A549 (cell line): ENCODE measurements at regions not wholly inside any gene's neighbourhood (a gene's known extent, or its start where the extent isn't known, plus 50 kb on each side); places are given as distances from the start of the nearest gene placed in this dataset.

Source experiments
- CBX2 ChIP-seq: fragments of 200-600 bp; sonication (generic); IDR thresholded peaks from 2 replicates; pipeline ENCODE4 v1.6.1; 2016; ENCODE audit warnings: low read depth, mild to moderate bottlenecking, borderline replicate concordance
- HOXA7 ChIP-seq: fragments of 250-450 bp; sonication (Bioruptor Pico); IDR thresholded peaks from 2 replicates; pipeline ENCODE4 v1.5.0; 2020; ENCODE audit warnings: mild to moderate bottlenecking, moderate library complexity
- JUN ChIP-seq, 2 experiments: fragments of >200 bp; sonication (Bioruptor Twin); formaldehyde crosslinking; IDR thresholded peaks; 2 replicates in 1 of 2; 3 replicates in 1 of 2; pipeline ENCODE4 v1.6.1; 2016 to 2017
- MYC ChIP-seq: IDR thresholded peaks from 2 replicates; pipeline ENCODE4 v1.6.1; 2012; ENCODE audit warnings: mild to moderate bottlenecking, inconsistent platforms, low read length, improper control_type of control experiment, borderline replicate concordance
- POLR2A ChIP-seq: IDR thresholded peaks from 2 replicates; pipeline ENCODE4 v1.6.1; 2012; ENCODE audit warnings: mild to moderate bottlenecking, low read length
- RCOR1 ChIP-seq: fragments of 150-350 bp; IDR thresholded peaks from 2 replicates; pipeline ENCODE4 v1.6.1; 2014; ENCODE audit warnings: antibody characterized with exemption, low read length, low read depth
- RFX5 ChIP-seq: fragments of 450-650 bp; IDR thresholded peaks from 2 replicates; pipeline ENCODE4 v1.7.1; 2014; ENCODE audit warnings: antibody characterized with exemption, mild to moderate bottlenecking, moderate library complexity
- RNF2 ChIP-seq: fragments of 200-600 bp; sonication (generic); IDR thresholded peaks from 2 replicates; pipeline ENCODE4 v1.6.1; 2016; ENCODE audit warnings: low read depth, mild to moderate bottlenecking, antibody characterized with exemption, moderate library complexity, borderline replicate concordance
- TF ChIP-seq, protein P1 (sequence below): IDR thresholded peaks from 2 replicates; pipeline ENCODE4 v1.6.1; 2012
- TF ChIP-seq, protein P2 (sequence below): fragments of 150-350 bp; IDR thresholded peaks from 2 replicates; pipeline ENCODE4 v1.6.1; 2014; ENCODE audit warnings: low read depth, mild to moderate bottlenecking, low read length
- TF ChIP-seq, protein P3 (sequence below): fragments of >200 bp; sonication (Bioruptor Twin); formaldehyde crosslinking; IDR thresholded peaks from 3 replicates; pipeline ENCODE4 v1.5.1; 2016
- TF ChIP-seq, protein P4 (sequence below): fragments of >200 bp; sonication (Bioruptor Twin); formaldehyde crosslinking; IDR thresholded peaks from 2 replicates; pipeline ENCODE4 v1.6.1; 2016
- TF ChIP-seq, protein P5 (sequence below): IDR thresholded peaks from 2 replicates; pipeline ENCODE4 v1.6.1; 2012; ENCODE audit warnings: low read depth, borderline replicate concordance
- TF ChIP-seq, protein P6 (sequence below): fragments of 200-600 bp; sonication (generic); IDR thresholded peaks from 2 replicates; pipeline ENCODE4 v1.6.1; 2016; ENCODE audit warnings: antibody characterized with exemption, mild to moderate bottlenecking, moderate library complexity

DNA sequence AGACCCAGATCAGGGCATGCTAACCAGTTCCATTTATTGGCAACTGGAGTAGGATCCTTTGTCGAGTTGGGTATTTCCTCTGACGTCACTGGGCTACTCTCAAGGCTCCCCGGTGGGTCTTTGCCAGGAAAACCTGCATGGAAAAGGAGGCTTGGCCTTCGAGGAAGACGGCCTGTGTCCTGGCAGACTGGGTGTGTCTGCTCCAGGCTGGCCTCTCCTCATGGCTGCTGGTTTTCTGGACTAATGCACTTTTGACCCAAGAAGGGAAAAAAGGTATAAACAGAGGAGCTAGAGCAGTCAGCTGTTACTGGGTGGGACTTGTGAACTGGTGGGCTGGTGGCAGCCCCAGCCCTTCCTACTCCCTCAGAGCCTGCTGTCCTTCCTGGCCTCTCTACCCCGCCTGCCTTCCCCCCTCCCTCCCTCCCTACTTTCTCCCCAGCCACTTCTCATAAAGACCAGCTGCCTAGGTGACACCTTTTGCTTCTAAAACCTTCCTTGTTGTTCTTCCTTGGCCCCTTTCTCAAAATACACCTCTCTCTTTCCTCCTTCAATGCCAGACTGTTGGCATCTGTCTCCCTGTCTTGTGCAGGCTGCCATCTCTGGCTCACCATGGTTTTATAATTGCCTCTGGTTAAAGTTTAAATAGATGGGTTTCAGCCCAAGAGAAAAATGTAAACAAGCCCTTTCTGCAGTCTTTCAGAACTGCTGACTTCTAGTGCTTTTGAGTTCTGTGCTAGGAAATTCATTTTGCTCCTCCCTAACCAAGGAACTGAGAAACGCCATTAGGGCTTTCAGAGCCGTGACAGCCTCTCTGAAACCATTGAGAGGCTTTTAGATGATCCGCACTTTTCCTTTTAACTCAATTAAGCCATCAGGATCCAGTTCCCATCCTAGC is 101.8 kb upstream of the MKLN1 start:
- no peak for TF ChIP-seq POLR2A
- no peak for TF ChIP-seq MYC
- TF ChIP-seq, protein P1, sequence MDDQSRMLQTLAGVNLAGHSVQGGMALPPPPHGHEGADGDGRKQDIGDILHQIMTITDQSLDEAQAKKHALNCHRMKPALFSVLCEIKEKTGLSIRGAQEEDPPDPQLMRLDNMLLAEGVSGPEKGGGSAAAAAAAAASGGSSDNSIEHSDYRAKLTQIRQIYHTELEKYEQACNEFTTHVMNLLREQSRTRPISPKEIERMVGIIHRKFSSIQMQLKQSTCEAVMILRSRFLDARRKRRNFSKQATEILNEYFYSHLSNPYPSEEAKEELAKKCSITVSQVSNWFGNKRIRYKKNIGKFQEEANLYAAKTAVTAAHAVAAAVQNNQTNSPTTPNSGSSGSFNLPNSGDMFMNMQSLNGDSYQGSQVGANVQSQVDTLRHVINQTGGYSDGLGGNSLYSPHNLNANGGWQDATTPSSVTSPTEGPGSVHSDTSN: no peak; the same call in 1 of the 2 replicates
- no peak for TF ChIP-seq RNF2
- TF ChIP-seq, protein P2, sequence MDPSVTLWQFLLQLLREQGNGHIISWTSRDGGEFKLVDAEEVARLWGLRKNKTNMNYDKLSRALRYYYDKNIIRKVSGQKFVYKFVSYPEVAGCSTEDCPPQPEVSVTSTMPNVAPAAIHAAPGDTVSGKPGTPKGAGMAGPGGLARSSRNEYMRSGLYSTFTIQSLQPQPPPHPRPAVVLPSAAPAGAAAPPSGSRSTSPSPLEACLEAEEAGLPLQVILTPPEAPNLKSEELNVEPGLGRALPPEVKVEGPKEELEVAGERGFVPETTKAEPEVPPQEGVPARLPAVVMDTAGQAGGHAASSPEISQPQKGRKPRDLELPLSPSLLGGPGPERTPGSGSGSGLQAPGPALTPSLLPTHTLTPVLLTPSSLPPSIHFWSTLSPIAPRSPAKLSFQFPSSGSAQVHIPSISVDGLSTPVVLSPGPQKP: no peak
- TF ChIP-seq, protein P3, sequence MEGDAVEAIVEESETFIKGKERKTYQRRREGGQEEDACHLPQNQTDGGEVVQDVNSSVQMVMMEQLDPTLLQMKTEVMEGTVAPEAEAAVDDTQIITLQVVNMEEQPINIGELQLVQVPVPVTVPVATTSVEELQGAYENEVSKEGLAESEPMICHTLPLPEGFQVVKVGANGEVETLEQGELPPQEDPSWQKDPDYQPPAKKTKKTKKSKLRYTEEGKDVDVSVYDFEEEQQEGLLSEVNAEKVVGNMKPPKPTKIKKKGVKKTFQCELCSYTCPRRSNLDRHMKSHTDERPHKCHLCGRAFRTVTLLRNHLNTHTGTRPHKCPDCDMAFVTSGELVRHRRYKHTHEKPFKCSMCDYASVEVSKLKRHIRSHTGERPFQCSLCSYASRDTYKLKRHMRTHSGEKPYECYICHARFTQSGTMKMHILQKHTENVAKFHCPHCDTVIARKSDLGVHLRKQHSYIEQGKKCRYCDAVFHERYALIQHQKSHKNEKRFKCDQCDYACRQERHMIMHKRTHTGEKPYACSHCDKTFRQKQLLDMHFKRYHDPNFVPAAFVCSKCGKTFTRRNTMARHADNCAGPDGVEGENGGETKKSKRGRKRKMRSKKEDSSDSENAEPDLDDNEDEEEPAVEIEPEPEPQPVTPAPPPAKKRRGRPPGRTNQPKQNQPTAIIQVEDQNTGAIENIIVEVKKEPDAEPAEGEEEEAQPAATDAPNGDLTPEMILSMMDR: no peak
- no peak for TF ChIP-seq CBX2
- peak; percentile 15 to 53; a peak in 2 of 5 replicates for TF ChIP-seq JUN (IDR thresholded peaks at IDR 0.05)
- TF ChIP-seq, protein P4, sequence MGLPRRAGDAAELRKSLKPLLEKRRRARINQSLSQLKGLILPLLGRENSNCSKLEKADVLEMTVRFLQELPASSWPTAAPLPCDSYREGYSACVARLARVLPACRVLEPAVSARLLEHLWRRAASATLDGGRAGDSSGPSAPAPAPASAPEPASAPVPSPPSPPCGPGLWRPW: no peak
- peak; percentile 86 for TF ChIP-seq RFX5
- TF ChIP-seq, protein P5, sequence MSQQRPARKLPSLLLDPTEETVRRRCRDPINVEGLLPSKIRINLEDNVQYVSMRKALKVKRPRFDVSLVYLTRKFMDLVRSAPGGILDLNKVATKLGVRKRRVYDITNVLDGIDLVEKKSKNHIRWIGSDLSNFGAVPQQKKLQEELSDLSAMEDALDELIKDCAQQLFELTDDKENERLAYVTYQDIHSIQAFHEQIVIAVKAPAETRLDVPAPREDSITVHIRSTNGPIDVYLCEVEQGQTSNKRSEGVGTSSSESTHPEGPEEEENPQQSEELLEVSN: 0 out of 2 replicates have a peak, but pooled peaks have one; percentile 48
- no peak for TF ChIP-seq RCOR1
- no peak for TF ChIP-seq HOXA7 (CRISPR knock-in tag)
- TF ChIP-seq, protein P6, sequence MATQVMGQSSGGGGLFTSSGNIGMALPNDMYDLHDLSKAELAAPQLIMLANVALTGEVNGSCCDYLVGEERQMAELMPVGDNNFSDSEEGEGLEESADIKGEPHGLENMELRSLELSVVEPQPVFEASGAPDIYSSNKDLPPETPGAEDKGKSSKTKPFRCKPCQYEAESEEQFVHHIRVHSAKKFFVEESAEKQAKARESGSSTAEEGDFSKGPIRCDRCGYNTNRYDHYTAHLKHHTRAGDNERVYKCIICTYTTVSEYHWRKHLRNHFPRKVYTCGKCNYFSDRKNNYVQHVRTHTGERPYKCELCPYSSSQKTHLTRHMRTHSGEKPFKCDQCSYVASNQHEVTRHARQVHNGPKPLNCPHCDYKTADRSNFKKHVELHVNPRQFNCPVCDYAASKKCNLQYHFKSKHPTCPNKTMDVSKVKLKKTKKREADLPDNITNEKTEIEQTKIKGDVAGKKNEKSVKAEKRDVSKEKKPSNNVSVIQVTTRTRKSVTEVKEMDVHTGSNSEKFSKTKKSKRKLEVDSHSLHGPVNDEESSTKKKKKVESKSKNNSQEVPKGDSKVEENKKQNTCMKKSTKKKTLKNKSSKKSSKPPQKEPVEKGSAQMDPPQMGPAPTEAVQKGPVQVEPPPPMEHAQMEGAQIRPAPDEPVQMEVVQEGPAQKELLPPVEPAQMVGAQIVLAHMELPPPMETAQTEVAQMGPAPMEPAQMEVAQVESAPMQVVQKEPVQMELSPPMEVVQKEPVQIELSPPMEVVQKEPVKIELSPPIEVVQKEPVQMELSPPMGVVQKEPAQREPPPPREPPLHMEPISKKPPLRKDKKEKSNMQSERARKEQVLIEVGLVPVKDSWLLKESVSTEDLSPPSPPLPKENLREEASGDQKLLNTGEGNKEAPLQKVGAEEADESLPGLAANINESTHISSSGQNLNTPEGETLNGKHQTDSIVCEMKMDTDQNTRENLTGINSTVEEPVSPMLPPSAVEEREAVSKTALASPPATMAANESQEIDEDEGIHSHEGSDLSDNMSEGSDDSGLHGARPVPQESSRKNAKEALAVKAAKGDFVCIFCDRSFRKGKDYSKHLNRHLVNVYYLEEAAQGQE: no peak
